K562 (cell line): ENCODE measurements at regions not wholly inside any gene's neighbourhood (a gene's known extent, or its start where the extent isn't known, plus 50 kb on each side); places are given as distances from the start of the nearest gene placed in this dataset.
A peak's percentile ranks its signal among the peaks of the same experiment; 100 is the strongest.

Source experiments
- CC2D1A ChIP-seq: fragments of 450-650 bp; IDR thresholded peaks from 2 replicates; pipeline ENCODE4 v1.6.1; 2017; ENCODE audit warnings: mild to moderate bottlenecking
- CHD1 ChIP-seq: fragments of 200-600 bp; sonication (generic); IDR thresholded peaks from one replicate; pipeline ENCODE4 v1.6.1; 2012; ENCODE audit warnings: mild to moderate bottlenecking, moderate library complexity, low read length, inconsistent platforms
- CTBP1 ChIP-seq: fragments of 450-650 bp; IDR thresholded peaks from 2 replicates; pipeline ENCODE4 v1.6.1; 2016; ENCODE audit warnings: borderline replicate concordance
- CXXC5 ChIP-seq: fragments of 250-450 bp; sonication (Bioruptor Pico); IDR thresholded peaks from 2 replicates; pipeline ENCODE4 v1.8.0; 2022; ENCODE audit warnings: inconsistent platforms, mild to moderate bottlenecking, moderate library complexity
- HDAC1 ChIP-seq, 2 experiments: fragments of 450-650 bp; IDR thresholded peaks; 2 replicates each; pipeline ENCODE4 v1.6.1; 2016 to 2017; ENCODE audit warnings: inconsistent platforms in 1 of 2, mild to moderate bottlenecking in 1 of 2, moderate library complexity in 1 of 2
- HSF4 ChIP-seq: fragments of 250-450 bp; sonication (Bioruptor Pico); IDR thresholded peaks from 2 replicates; pipeline ENCODE4 v2.1.2; 2022; ENCODE audit warnings: mild to moderate bottlenecking, moderate library complexity, borderline replicate concordance
- LEF1 ChIP-seq: fragments of 450-650 bp; IDR thresholded peaks from 2 replicates; pipeline ENCODE4 v1.6.1; 2016; ENCODE audit warnings: mild to moderate bottlenecking
- MCM2 ChIP-seq: fragments of 450-650 bp; IDR thresholded peaks from 2 replicates; pipeline ENCODE4 v1.6.1; 2017; ENCODE audit warnings: low read depth, mild to moderate bottlenecking
- NELFE ChIP-seq: IDR thresholded peaks from 2 replicates; pipeline ENCODE4 v1.6.1; 2011; ENCODE audit warnings: mild to moderate bottlenecking; ENCODE audit not compliant: insufficient read depth, insufficient read length
- SMAD1 ChIP-seq: fragments of 150-350 bp; IDR thresholded peaks from 2 replicates; pipeline ENCODE4 v1.6.1; 2014; ENCODE audit warnings: low read length, low read depth; ENCODE audit not compliant: partially characterized antibody
- THRA ChIP-seq: fragments of 450-650 bp; IDR thresholded peaks from 2 replicates; pipeline ENCODE4 v1.6.1; 2017; ENCODE audit warnings: mild to moderate bottlenecking, moderate library complexity
- TRIM25 ChIP-seq: fragments of 450-650 bp; IDR thresholded peaks from 2 replicates; pipeline ENCODE4 v1.7.0; 2016; ENCODE audit warnings: borderline replicate concordance
- ZNF140 ChIP-seq: fragments of 250-450 bp; sonication (Bioruptor Pico); IDR thresholded peaks from 2 replicates; pipeline ENCODE4 v1.8.0; 2021; ENCODE audit warnings: moderate library complexity, mild to moderate bottlenecking, inconsistent platforms
- ZNF318 ChIP-seq, 2 experiments: fragments of 450-650 bp; IDR thresholded peaks; 2 replicates each; pipeline ENCODE4 v1.6.1; 2016; ENCODE audit warnings: mild to moderate bottlenecking in 2 of 2, borderline replicate concordance in 1 of 2, low read depth in 1 of 2, moderate library complexity in 1 of 2
- ZNF512 ChIP-seq: IDR thresholded peaks from 2 replicates; pipeline ENCODE4 v1.6.1; 2016; ENCODE audit warnings: missing genetic modification characterization, missing compliant biosample characterization
- ZNF707 ChIP-seq: fragments of 250-450 bp; sonication (Bioruptor Pico); conservative IDR thresholded peaks from 2 replicates; pipeline ENCODE4 v1.8.0; 2022; ENCODE audit warnings: inconsistent platforms, mild to moderate bottlenecking, moderate library complexity

GRCh38 chr4:110248831-110249253, 50.4 kb upstream of the ELOVL6 start (continued):
- TF ChIP-seq TRIM25 (no peak), CC2D1A (peak; percentile 99), LEF1 (peak; percentile 93), ZNF318 (IDR thresholded peaks at IDR 0.05; ENCODE audit: borderline replicate concordance in 1 of 2, low read depth in 1 of 2) (peak; percentile 56 to 65; a peak in 2 of 4 replicates), CTBP1 (peak; percentile 79), HDAC1 (IDR thresholded peaks at IDR 0.05) (peak; percentile 75 to 86; a peak in 3 of 4 replicates), CXXC5 (CRISPR knock-in tag) (peak; percentile 72; the same call in 1 of the 2 replicates), THRA (no peak), CHD1 (no peak), NELFE (no peak), ZNF140 (CRISPR knock-in tag) (no peak), MCM2 (no peak), ZNF707 (CRISPR knock-in tag) (no peak), ZNF512 (tag) (no peak), HSF4 (CRISPR knock-in tag) (0 out of 2 replicates have a peak, but pooled peaks have one; percentile 23), SMAD1 (peak; percentile 92)
